Posterior vena cava (tissue), 2 donors: ENCODE measurements at regions not wholly inside any gene's neighbourhood (a gene's known extent, or its start where the extent isn't known, plus 50 kb on each side); places are given as distances from the start of the nearest gene placed in this dataset.

ENCODE experiments used
- DNase-seq: peaks from one replicate; pipeline ENCODE4 v3.0.0-alpha.2; 2020; ENCODE audit warnings: low spot score
- intact Hi-C, 2 donors: fragments of 100-400 bp; cut with DNase I; formaldehyde crosslinking; loops; one replicate each; pipeline versions ENCODE4 v1.14.1 to v1.14.2; 2022 to 2023
- donor health status: DM: yes; HTN: yes; CAD: no.
- donor health status: DM: yes; HTN: yes; CAD: no.

DNA sequence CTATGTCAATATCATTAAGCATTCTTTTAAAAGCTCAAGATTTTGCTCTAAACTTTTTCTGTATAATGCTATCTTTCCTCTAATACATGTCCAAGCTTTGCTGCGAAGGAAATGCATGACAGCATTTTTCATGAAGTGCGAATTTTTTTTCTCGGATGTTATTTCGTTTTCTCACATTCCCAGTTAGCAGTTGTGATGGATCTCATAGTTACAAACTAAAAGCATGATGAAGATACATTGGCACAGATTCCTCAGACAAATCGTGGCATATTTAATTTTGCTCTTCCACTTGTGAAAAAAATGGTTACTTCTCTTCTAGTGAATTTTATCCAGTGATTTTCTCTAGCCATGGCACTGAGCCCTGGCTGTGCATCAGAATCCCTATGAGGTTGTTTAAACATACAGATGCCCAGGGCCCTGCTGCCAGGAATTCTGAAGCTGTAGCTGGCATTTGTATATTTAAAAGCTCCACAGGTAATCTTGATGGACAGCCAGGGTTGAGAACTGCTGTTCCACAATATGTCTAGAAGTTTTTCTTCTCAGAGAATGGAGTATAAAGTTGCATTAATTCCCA, 299.8 kb upstream of the NEBL start:
- intact Hi-C loops = no loop called here
- no peak for DNase-seq

DNA sequence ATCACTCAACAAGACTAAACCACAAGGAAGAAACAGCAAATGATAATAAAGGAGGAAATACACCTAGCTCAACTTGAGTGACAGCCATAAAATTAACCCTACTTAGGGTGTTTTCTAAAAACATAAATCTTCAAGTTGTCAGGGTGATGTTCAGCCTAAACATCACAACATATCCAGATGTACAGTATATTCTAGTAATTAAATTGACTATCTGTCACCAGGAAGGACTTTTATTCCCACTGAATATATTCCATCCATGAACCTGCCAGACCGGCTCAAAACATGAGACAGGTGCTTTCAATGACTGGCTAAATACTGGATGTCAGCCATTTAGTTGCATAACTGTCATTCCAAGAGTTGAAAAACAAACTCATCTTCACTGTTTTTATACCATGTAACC, 298.1 kb upstream of the NEBL start:
- intact Hi-C loops = no loop called here
- DNase-seq = no peak

DNA sequence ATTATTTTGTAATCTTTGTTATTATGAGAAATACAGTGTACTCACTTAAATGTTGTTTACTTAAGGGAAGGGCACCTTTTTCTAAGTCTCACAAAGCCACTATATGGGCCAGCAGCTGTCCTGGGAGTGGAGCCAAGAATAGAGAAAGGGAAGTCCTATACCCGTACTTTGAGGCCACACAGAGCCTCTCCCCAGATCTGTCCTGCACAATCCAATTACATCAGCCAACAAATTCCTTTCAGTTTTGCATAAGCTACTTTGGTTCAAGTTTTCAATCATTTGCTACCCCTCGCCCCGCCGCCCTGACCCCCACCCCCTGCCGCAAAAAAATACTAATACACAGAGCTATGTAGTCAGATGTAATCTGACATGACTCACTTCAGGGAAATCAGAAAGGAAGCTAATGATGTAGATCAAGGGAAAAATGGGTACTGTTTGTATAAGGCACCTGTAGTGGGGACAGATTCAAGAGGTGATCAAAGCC, 297.4 kb upstream of the NEBL start:
- intact Hi-C loops = no loop called here

DNA sequence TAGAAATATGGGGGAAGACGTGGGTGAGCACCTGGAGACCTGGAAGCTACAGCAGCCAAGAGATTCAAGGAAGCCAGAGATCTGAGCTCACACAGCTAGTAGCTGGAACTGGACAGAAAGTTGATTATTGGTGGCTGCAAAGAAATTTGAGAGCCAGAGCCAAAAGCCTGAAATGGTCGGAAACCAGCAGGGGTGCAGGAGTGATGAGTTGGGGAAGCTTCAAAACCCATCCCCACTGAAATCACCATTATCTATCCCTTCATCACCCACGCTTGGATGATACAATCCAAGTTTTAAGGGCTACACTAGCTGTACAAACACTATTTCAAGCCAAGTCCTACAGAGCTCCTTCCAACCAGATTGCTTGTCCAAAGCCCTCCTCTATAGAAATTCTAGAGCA, 296.1 kb upstream of the NEBL start:
- intact Hi-C loops = no loop called here
- DNase-seq = no peak

More for the DNA sequence above, 297.4 kb upstream of the NEBL start:
- no peak for DNase-seq

DNA sequence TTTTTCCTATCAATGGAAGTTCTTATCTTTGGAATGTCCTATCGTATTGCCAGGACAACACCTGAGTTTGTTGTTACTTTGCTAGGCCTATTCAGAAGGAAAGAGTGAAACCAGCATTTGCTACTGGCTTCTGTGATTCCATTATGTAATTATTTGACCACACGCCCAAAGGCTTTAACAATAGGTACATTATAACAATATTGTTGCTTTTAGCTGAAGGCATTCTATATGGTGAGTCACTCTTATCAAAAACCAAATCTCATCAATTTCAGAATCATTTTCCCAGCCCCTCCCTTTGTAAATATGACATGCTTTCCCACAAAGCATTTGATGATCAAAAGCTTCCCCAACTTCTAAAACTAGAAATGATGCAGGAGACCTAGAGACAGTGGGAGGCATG, 294.4 kb upstream of the NEBL start:
- intact Hi-C loops = no loop called here
- no peak for DNase-seq

DNA sequence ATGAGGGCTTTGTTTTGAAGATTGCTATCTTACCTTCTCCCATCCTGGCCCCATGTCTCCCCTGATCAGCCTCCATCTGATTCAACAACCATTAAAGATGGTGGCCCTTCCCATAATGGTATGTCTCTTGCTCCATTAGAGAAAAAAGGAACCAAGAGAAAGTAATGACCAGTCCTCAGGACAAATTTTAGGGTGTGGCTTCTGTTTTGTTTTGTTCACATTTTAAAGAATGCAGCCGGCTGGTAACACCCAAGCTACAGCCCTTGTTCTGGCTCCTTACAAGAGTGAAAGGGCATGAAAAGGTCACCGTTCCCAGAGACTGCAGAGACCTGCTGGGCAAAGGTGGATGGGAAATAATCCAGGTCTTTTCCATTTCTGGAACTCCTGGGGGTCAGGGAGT, 287.9 kb upstream of the NEBL start:
- no peak for DNase-seq
- intact Hi-C loops = loop anchor here in 1 of 2 donors (5.0 kb wide), 1 partner anchor 1758 kb away; no protein-coding TSS in a partner anchor

DNA sequence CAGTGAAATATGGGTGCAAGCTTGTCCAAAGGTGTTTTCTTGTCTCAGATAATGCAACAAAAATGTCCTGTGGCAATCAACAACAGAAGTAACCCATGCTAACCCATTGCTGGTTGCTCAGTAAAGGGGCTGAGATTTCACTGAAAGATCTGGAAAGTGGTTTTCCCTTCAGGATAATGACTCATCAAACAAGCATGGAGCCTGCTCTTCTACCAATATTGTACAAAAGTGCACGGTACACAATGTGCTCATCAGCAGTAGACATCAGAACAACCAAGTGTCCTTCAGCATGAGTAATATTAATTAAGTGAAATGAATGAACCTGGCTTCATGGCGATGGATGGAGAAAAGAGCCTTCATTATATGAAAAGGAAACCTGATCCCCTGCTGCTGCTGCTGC, 287.1 kb upstream of the NEBL start:
- intact Hi-C loops = loop anchor here in 1 of 2 donors (5.0 kb wide), 1 partner anchor 1757 kb away; no protein-coding TSS in a partner anchor
- no peak for DNase-seq

DNA sequence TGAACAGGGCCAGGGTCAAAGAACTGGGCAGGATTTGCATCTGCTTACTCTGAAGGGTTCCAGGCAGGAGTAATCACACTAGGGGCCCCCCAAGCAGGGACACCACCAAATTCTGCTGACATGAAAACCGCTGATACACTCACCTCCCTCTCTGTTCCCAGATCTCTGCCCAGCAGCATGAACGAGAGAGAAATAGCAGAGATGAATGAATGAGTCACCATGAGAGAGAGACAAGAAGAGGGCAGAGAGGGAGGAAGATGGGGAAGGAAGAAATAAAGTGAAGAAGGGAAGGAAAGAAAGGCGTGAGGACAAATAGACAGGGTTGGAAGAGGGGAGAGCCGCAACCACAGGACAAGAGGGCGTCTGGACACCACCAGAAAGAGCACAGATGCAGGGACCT, 285.9 kb upstream of the NEBL start:
- no peak for DNase-seq
- intact Hi-C loops = loop anchor here in 1 of 2 donors (5.0 kb wide), 1 partner anchor 1756 kb away; no protein-coding TSS in a partner anchor

DNA sequence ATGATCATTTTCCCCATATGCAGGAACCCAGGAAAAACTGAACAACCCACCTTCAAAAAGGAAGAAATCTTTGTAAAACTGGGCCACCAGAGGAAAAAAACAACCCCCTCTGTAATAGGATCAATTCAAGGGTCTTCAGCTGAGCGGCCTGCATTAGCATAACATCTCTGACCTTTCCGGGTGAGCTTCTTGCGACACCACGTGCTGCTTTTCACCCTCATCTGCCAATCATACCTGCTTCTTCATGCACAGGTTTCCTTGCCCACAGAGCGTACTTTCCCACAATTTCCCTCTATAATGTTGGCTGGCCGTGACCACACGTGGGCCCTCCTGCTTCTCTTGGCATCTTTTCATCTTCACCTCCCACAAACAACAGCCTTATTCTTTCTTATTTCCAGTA, 284.3 kb upstream of the NEBL start:
- intact Hi-C loops = loop anchor here in 1 of 2 donors (5.0 kb wide), 1 partner anchor 1754 kb away; no protein-coding TSS in a partner anchor

DNA sequence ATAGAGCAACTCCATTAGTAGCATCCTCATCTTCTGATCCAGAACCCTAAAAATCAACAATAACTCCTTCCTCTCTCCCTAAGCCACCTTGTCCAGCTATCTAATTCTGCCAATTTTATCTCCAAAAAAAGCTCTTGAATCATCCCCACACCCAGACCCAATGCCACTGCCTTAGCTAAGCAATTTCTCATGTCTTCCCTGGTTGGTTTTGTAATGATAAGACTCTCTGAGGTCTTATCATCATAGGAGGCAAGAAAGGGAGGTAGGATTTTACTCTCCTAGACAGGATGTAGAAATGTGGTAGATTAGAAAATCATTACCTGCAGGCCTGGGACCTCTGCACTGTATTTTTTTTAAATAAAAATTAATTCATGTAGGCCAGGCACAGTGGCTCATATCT, 283.5 kb upstream of the NEBL start:
- DNase-seq = no peak
- intact Hi-C loops = loop anchor here in 1 of 2 donors (5.0 kb wide), 1 partner anchor 1753 kb away; no protein-coding TSS in a partner anchor

More for the DNA sequence above, 284.3 kb upstream of the NEBL start:
- DNase-seq = no peak

DNA sequence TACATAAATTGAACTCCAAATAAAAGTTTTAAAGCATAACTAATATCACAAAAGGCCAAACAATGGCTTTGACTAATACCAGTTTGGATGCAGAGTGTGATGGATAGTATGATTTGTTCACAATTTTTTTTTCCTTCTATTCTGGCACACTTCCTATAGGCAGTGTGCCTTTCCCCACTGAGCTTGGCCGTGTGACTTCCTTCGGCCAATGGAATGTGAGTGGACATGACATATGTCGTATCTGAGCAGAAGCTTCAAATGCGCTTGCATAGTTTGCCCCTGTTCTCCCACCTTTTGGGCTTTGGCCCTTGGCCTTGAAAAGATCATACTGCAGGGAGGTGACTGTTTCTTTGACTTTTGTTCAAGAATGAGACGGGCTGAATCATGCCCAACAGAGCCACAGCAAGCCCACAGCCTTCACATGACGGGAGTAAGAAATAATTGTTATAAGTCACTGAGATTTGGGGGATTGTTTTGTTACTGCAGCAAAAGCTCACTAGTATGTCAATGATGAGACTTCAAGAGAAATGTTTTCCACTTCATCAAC, 279.9 kb upstream of the NEBL start:
- intact Hi-C loops = no loop called here
- DNase-seq = no peak

DNA sequence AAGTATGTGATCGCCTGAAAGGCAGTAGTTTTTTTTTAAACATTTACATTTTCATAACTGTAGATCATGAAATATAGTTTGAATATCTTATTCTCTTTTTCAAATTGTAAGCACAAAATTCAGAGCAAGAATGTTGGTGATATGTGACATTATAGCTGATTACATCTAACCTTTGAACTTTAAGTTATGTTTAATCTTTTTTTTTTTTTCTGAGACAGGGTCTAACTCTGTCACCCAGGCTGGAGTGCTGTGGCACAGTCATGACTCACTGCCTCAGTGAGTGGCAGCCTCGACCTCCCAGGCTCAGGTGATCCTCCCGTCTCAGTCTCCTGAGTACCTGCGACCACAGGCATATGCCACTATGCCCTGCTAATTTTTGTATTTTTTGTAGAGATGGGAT, 278.7 kb upstream of the NEBL start:
- intact Hi-C loops = no loop called here
- DNase-seq = no peak

DNA sequence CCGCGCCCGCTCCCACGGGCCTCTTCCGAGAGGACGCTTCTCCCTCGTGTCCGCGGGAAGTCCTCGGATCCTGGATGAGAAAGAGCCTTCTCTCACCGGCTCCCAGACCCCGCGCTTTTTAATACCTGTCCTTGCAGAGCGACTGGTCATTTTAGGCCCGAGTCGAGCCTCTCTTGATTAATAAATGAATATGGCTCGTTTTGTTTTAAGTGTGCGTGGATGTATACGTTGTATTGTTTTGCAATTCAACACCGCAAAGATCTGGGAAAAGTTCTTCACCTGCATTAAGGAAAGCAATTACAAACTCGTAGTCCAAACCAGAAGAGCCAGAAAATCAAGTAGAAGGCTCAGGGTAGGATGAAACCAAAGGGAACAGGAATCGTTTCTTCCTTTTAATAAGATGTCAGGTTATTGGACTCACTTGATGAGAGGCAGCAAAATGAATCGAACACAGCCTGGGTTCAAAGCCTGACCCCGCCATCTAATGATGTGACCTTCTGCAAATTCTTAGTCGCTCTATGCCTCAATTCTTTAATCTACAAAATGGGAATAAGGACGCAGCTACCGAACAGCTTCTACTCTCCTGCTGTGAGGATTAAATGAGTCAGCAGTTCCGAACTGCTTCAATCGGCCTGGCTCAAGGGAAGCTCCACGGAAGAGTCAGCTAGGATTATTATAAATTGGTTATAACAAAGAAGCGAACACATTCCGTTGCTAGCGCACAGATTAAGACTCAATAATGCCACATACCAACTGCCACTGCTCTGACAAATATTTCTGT, 277.8 kb upstream of the NEBL start:
- no peak for DNase-seq

DNA sequence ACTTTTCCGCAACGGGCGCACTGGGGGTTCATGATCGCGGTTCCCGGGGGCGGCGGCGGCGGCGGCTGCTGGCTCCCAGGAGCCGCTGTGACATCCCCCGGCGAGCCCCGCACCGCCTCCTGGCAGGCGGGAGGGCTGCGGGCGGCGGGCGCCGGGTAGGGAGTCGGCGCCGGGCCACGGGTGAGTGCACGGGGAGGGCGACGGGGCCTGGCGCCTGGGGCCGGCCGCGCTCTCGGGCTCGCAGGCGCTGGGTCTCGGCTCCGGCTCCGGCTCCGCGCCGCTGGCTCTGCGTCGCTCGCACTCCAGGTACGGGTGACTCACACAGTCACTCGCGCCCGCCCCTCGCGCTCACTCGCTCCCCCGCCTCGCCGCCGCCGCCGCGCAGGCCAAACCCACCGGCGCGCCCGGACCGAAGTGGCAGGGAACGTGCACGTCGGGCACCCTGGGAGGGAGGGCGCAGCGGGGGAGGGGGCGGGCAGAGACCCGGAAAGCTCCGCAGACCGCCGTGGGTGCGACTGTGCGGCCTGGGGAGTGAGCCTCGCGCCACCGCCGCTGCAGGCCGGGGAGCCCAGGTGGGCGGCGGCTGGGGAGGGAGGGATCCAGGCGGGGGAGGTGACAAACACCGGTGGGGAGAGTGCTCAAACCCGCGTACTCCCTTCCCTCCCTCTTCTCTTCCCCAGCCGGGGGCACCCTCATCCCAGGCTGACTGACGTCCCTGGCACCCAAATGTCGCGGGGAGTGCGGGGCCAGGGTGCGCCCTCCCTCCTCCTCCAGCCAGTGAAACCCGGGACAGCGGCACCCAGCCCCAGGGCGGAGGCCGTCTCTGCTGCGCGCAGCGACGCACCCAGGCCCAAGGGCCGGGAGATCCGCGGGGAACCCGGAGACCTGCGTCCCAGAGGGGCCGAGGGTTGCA, 276.9 kb upstream of the NEBL start:
- peak; percentile 82 for DNase-seq
- intact Hi-C loops = no loop called here

More for the DNA sequence above, 277.8 kb upstream of the NEBL start:
- intact Hi-C loops = no loop called here

DNA sequence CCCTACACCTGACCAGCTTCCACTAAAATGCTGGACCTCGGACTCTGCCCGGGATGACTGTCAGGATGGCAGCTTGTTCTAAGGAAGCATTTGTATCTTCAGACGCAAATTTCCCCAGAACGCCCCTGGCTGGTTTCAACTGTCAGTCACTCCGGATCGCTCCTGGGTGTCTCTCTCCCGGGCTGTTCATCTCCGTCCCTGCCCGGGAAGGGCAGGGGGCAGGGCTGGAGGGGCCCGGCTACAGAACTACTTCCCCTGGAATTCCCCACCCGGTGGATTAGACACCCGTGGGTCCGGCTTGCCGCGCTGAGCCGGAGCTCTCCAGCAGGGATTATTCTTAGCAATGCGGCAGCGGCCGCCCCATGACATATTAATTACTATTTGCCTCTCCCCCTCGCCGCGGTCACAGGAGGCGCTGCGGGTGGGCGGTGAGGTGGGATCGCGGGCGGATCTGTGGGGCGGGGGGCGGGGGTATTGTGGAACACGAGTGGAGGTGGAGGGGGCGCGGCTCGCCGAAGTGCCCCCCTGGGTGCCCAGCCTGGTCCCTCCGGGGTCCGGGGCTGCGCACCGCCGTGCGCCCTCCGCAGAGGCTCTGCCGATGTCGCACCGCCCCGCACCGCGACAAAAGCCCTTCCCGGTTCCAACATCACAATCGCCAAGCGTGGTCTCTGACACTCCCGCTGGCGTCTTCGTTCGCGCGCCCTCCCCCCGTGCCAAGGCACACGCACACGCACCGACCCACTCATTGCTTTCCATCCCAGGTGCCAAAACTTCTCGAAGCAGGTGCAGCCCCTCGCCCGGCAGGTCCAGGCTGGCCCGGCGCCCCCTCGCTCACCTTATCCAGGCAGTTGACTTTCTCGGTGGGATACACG, 276.1 kb upstream of the NEBL start:
- intact Hi-C loops = no loop called here
- DNase-seq = peak; percentile 79

DNA sequence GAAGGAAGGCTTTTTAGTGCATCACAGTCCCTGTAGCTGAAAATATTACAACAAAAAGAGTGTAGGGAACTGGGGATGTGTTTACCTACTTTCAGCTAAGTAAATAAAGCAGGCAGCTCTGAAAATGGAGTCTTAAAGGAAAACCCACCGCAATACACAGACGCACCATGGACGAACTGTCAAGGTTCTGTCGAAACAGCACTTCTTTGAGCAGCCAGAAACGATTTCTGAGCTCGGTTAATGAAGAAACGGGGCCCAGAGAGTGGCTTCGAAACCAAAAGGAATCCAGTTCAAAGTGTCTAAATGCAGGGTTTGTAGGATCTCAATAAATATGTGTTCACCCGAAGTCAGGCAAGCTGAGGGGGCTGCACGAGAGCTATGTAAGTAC, 275.4 kb upstream of the NEBL start:
- DNase-seq = no peak
- intact Hi-C loops = no loop called here

DNA sequence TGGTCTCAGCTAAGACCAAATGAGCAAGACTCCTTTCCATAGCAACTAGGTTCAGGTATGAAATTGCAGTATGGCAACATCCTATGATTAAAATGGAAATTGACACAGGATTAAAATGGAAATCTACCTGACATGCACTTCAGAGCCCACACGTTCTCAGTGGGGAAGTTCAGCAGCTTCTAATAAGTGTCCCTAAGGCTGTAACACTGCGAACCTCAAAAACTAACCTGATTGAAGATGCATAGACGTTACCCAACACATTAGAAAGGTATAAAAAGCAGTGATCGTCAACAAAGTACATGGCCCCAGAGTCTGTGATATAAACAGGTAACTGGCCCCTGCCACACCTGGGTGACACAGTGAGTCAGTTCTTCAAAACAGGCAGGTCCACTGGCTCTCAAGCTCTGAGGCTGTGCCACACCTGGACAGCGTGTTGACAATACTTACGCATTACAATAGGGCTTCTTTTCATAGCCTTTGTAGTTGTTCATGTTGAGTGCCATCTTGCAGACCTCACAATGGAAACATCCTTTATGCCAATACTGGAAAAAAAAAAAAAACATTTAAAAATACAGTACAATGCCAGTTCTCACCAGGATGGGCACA, 274.9 kb upstream of the NEBL start:
- intact Hi-C loops = no loop called here
- no peak for DNase-seq
